ENCODE measurements at regions not wholly inside any gene's neighbourhood (a gene's known extent, or its start where the extent isn't known, plus 50 kb on each side); places are given as distances from the start of the nearest gene placed in this dataset.

GRCh38 chr3:16667633-16668032, 62.4 kb upstream of the DAZL start:
- no peak for TF ChIP-seq FOXM1 (IDR thresholded peaks at IDR 0.05; ENCODE audit: borderline replicate concordance)
- no peak for TF ChIP-seq SP1 (IDR thresholded peaks at IDR 0.05)
- no peak for TF ChIP-seq SUZ12 (IDR thresholded peaks at IDR 0.05)
- TF ChIP-seq L3MBTL2 (conservative IDR thresholded peaks at IDR 0.05), result no peak
- no peak for TF ChIP-seq HDGF (IDR thresholded peaks at IDR 0.05; ENCODE audit: borderline replicate concordance)
- TF ChIP-seq PKNOX1 (IDR thresholded peaks at IDR 0.05), result no peak
- TF ChIP-seq FOXK2 (IDR thresholded peaks at IDR 0.05), result no peak
- no peak for TF ChIP-seq FOXA1 (IDR thresholded peaks at IDR 0.05)
- TF ChIP-seq ARNT (IDR thresholded peaks at IDR 0.05), result no peak
- no peak for TF ChIP-seq LEF1 (IDR thresholded peaks at IDR 0.05; ENCODE audit: borderline replicate concordance)
- TF ChIP-seq ELF4 (IDR thresholded peaks at IDR 0.05), result no peak
- TF ChIP-seq ZNF384 (IDR thresholded peaks at IDR 0.05), result no peak
- no peak for TF ChIP-seq BHLHE40 (IDR thresholded peaks at IDR 0.05; ENCODE audit: borderline replicate concordance)
- ChIA-PET POLR2A (no interaction called here), CTCF (no interaction called here)
- DNase-seq (ENCODE audit: extremely low spot score), result no peak

- DNase-seq (ENCODE audit: extremely low spot score), result no peak
- CTCF ChIA-PET, result no interaction called here
- POLR2A ChIA-PET, result no interaction called here
- TF ChIP-seq NFRKB (IDR thresholded peaks at IDR 0.05), result no peak
- no peak for TF ChIP-seq ZNF384 (IDR thresholded peaks at IDR 0.05)
- TF ChIP-seq BHLHE40 (IDR thresholded peaks at IDR 0.05; ENCODE audit: borderline replicate concordance), result no peak
- no peak for TF ChIP-seq LEF1 (IDR thresholded peaks at IDR 0.05; ENCODE audit: borderline replicate concordance)
- no peak for TF ChIP-seq ARNT (IDR thresholded peaks at IDR 0.05)
- TF ChIP-seq HDGF (IDR thresholded peaks at IDR 0.05; ENCODE audit: borderline replicate concordance), result no peak
- TF ChIP-seq PKNOX1 (IDR thresholded peaks at IDR 0.05), result no peak
- no peak for TF ChIP-seq FOXM1 (IDR thresholded peaks at IDR 0.05; ENCODE audit: borderline replicate concordance)
- no peak for TF ChIP-seq CTBP1 (IDR thresholded peaks at IDR 0.05; ENCODE audit: borderline replicate concordance)
- no peak for TF ChIP-seq SUZ12 (IDR thresholded peaks at IDR 0.05)
- no peak for TF ChIP-seq FOXA1 (IDR thresholded peaks at IDR 0.05)
- TF ChIP-seq L3MBTL2 (conservative IDR thresholded peaks at IDR 0.05), result no peak
- TF ChIP-seq TARDBP (IDR thresholded peaks at IDR 0.05), result no peak
- TF ChIP-seq SP1 (IDR thresholded peaks at IDR 0.05), result no peak
- TF ChIP-seq ELF4 (IDR thresholded peaks at IDR 0.05), result no peak
- no peak for TF ChIP-seq FOXK2 (IDR thresholded peaks at IDR 0.05)
Observed at GRCh38 chr3:16668776-16669545, 63.7 kb upstream of the DAZL start.

GRCh38 chr3:16670191-16670590, 65.0 kb upstream of the DAZL start:
- no peak for DNase-seq (ENCODE audit: extremely low spot score)
- TF ChIP-seq ARNT (IDR thresholded peaks at IDR 0.05) (no peak), LEF1 (IDR thresholded peaks at IDR 0.05; ENCODE audit: borderline replicate concordance) (no peak), ELF4 (IDR thresholded peaks at IDR 0.05) (no peak), PKNOX1 (IDR thresholded peaks at IDR 0.05) (no peak), CTBP1 (IDR thresholded peaks at IDR 0.05; ENCODE audit: borderline replicate concordance) (no peak), TARDBP (IDR thresholded peaks at IDR 0.05) (no peak), SP1 (IDR thresholded peaks at IDR 0.05) (no peak), HDGF (IDR thresholded peaks at IDR 0.05; ENCODE audit: borderline replicate concordance) (no peak), ZNF384 (IDR thresholded peaks at IDR 0.05) (no peak), FOXA1 (IDR thresholded peaks at IDR 0.05) (no peak), SUZ12 (IDR thresholded peaks at IDR 0.05) (no peak), BHLHE40 (IDR thresholded peaks at IDR 0.05; ENCODE audit: borderline replicate concordance) (no peak)
- ChIA-PET POLR2A (no interaction called here), CTCF (no interaction called here)

- TF ChIP-seq SP1 (IDR thresholded peaks at IDR 0.05) (no peak), ELF4 (IDR thresholded peaks at IDR 0.05) (no peak), ZNF384 (IDR thresholded peaks at IDR 0.05) (no peak), FOXA1 (IDR thresholded peaks at IDR 0.05) (no peak), BHLHE40 (IDR thresholded peaks at IDR 0.05; ENCODE audit: borderline replicate concordance) (no peak), SUZ12 (IDR thresholded peaks at IDR 0.05) (no peak), LEF1 (IDR thresholded peaks at IDR 0.05; ENCODE audit: borderline replicate concordance) (no peak), FOXM1 (IDR thresholded peaks at IDR 0.05; ENCODE audit: borderline replicate concordance) (no peak), PKNOX1 (IDR thresholded peaks at IDR 0.05) (no peak), L3MBTL2 (conservative IDR thresholded peaks at IDR 0.05) (no peak), TARDBP (IDR thresholded peaks at IDR 0.05) (no peak), CTBP1 (IDR thresholded peaks at IDR 0.05; ENCODE audit: borderline replicate concordance) (no peak), NFRKB (IDR thresholded peaks at IDR 0.05) (no peak), FOXK2 (IDR thresholded peaks at IDR 0.05) (no peak), ARNT (IDR thresholded peaks at IDR 0.05) (no peak), HDGF (IDR thresholded peaks at IDR 0.05; ENCODE audit: borderline replicate concordance) (no peak)
- no peak for DNase-seq (ENCODE audit: extremely low spot score)
- CTCF ChIA-PET, result no interaction called here
- POLR2A ChIA-PET, result no interaction called here
Observed at GRCh38 chr3:16671690-16672089, 66.5 kb upstream of the DAZL start.

- DNase-seq (ENCODE audit: extremely low spot score), result no peak
- TF ChIP-seq FOXM1 (IDR thresholded peaks at IDR 0.05; ENCODE audit: borderline replicate concordance) (no peak), ELF4 (IDR thresholded peaks at IDR 0.05) (no peak), BHLHE40 (IDR thresholded peaks at IDR 0.05; ENCODE audit: borderline replicate concordance) (no peak), ARNT (IDR thresholded peaks at IDR 0.05) (no peak), L3MBTL2 (conservative IDR thresholded peaks at IDR 0.05) (no peak), SUZ12 (IDR thresholded peaks at IDR 0.05) (no peak), FOXA1 (IDR thresholded peaks at IDR 0.05) (no peak), ZNF384 (IDR thresholded peaks at IDR 0.05) (no peak), FOXK2 (IDR thresholded peaks at IDR 0.05) (no peak), PKNOX1 (IDR thresholded peaks at IDR 0.05) (no peak), LEF1 (IDR thresholded peaks at IDR 0.05; ENCODE audit: borderline replicate concordance) (no peak), SP1 (IDR thresholded peaks at IDR 0.05) (no peak), HDGF (IDR thresholded peaks at IDR 0.05; ENCODE audit: borderline replicate concordance) (no peak), TARDBP (IDR thresholded peaks at IDR 0.05) (no peak), CTBP1 (IDR thresholded peaks at IDR 0.05; ENCODE audit: borderline replicate concordance) (no peak)
- ChIA-PET CTCF (no interaction called here), POLR2A (no interaction called here)
Observed at GRCh38 chr3:16673530-16673929, 68.3 kb upstream of the DAZL start.

Measured in HEK293T (cell line).